ENCODE measurements at regions not wholly inside any gene's neighbourhood (a gene's known extent, or its start where the extent isn't known, plus 50 kb on each side); places are given as distances from the start of the nearest gene placed in this dataset.

- TF ChIP-seq, protein P1, sequence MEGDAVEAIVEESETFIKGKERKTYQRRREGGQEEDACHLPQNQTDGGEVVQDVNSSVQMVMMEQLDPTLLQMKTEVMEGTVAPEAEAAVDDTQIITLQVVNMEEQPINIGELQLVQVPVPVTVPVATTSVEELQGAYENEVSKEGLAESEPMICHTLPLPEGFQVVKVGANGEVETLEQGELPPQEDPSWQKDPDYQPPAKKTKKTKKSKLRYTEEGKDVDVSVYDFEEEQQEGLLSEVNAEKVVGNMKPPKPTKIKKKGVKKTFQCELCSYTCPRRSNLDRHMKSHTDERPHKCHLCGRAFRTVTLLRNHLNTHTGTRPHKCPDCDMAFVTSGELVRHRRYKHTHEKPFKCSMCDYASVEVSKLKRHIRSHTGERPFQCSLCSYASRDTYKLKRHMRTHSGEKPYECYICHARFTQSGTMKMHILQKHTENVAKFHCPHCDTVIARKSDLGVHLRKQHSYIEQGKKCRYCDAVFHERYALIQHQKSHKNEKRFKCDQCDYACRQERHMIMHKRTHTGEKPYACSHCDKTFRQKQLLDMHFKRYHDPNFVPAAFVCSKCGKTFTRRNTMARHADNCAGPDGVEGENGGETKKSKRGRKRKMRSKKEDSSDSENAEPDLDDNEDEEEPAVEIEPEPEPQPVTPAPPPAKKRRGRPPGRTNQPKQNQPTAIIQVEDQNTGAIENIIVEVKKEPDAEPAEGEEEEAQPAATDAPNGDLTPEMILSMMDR (IDR thresholded peaks at IDR 0.05), result no peak
- TF ChIP-seq POLR2A (IDR thresholded peaks at IDR 0.05), result no peak
- ATAC-seq, result no peak
- intact Hi-C loops (cut with DNase I), result no loop called here
- H3K4me1 ChIP-seq, result no peaks in the 10 kb centered on the region
- H3K9me3 ChIP-seq, result no peaks in the 10 kb centered on the region
- no peak overlapping the region for H3K4me3 ChIP-seq
- no peak for DNase-seq
- no peaks in the 10 kb centered on the region for H3K27me3 ChIP-seq
- H3K36me3 ChIP-seq (replicated peaks in 1 of 2; ENCODE audit: insufficient read depth in 1 of 2, low read depth in 2 of 2), result no peaks in the 10 kb centered on the region
- no peak overlapping the region for H3K27ac ChIP-seq
- WGBS, 2 donors, result 51 to 65% methylated on average over 2 to 3 of the region's 3 CpGs
Measured at GRCh38 chr11:127252321-127252720, 251.8 kb upstream of the KIRREL3 start.

DNA sequence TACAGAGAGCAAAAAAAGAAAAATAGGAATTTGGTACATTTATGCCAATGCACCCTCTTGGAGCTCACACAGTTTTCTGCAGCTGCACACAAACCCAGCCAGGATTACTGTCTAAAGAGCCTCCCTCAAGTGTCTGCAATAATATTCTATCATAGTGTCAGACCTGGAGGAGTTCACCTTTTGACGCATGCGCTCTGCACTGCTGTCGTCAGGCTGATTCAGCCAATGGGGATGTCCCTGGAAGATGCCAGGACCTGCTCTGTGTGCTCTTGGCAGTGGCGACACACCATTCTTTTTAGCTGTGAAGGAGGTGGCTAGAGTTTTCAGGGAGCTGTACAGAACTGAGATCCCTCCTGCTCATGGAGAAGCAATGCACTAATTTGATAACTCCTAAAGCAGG lies 249.0 kb upstream of the KIRREL3 start:
- ATAC-seq (no peak), DNase-seq (no peak)
- H3K36me3 ChIP-seq (replicated peaks in 1 of 2; ENCODE audit: insufficient read depth in 1 of 2, low read depth in 2 of 2), result no peaks in the 10 kb centered on the region
- 72 to 83% methylated on average over 4 of the region's 4 CpGs for WGBS, 2 donors
- H3K9me3 ChIP-seq, result no peaks in the 10 kb centered on the region
- no peaks in the 10 kb centered on the region for H3K27me3 ChIP-seq
- no peak overlapping the region for H3K27ac ChIP-seq
- intact Hi-C loops (cut with DNase I), result no loop called here
- no peak for TF ChIP-seq POLR2A (IDR thresholded peaks at IDR 0.05)
- TF ChIP-seq, protein P1 (IDR thresholded peaks at IDR 0.05), result no peak
- H3K4me3 ChIP-seq, result no peak overlapping the region
- no peaks in the 10 kb centered on the region for H3K4me1 ChIP-seq

DNA sequence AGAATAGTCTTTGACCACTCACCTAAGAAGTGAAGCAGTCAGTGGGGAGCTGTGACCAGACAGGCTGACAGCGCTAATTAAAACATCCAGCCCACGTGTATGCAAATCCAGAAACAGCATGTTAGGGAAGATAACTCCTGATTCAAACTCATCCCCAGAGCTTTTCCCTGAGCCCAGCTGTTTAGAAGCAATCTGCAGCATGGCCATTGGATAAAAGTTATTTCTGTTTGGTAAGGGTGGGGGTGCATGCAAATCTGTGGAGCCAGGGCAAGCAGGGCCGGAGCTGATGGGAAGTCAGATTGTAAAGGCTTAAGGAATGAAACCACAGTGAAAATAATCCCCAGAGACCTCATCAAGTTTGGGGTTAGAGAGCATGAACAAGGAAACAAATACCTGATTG lies 247.9 kb upstream of the KIRREL3 start:
- no peaks in the 10 kb centered on the region for H3K9me3 ChIP-seq

GRCh38 chr11:127247261-127247851 lies 246.8 kb upstream of the KIRREL3 start:
- H3K4me1 ChIP-seq, result no peaks in the 10 kb centered on the region
- DNase-seq (no peak), ATAC-seq (no peak)
- no peaks in the 10 kb centered on the region for H3K36me3 ChIP-seq (replicated peaks in 1 of 2; ENCODE audit: insufficient read depth in 1 of 2, low read depth in 2 of 2)
- TF ChIP-seq, protein P1 (IDR thresholded peaks at IDR 0.05), result no peak
- TF ChIP-seq POLR2A (IDR thresholded peaks at IDR 0.05), result no peak
- 48 to 50% methylated on average over 7 of the region's 7 CpGs for WGBS, 2 donors
- H3K27ac ChIP-seq, result no peak overlapping the region
- H3K9me3 ChIP-seq, result no peaks in the 10 kb centered on the region
- H3K27me3 ChIP-seq, result no peaks in the 10 kb centered on the region
- no peak overlapping the region for H3K4me3 ChIP-seq
- intact Hi-C loops (cut with DNase I), result no loop called here

More for the DNA sequence above, 247.9 kb upstream of the KIRREL3 start:
- Histone ChIP-seq H3K27me3 (no peaks in the 10 kb centered on the region), H3K4me3 (no peak overlapping the region), H3K36me3 (replicated peaks in 1 of 2; ENCODE audit: insufficient read depth in 1 of 2, low read depth in 2 of 2) (no peaks in the 10 kb centered on the region), H3K27ac (no peak overlapping the region), H3K4me1 (no peaks in the 10 kb centered on the region)
- no peak for TF ChIP-seq POLR2A (IDR thresholded peaks at IDR 0.05)
- TF ChIP-seq, protein P1 (IDR thresholded peaks at IDR 0.05), result no peak
- ATAC-seq (no peak), DNase-seq (no peak)
- intact Hi-C loops (cut with DNase I), result no loop called here
- whole genome bisulfite sequencing, 2 donors, result 43 to 70% methylated on average over 3 of the region's 3 CpGs

- no peak for TF ChIP-seq POLR2A (IDR thresholded peaks at IDR 0.05)
- TF ChIP-seq, protein P1 (IDR thresholded peaks at IDR 0.05), result no peak
- H3K9me3 ChIP-seq, result no peaks in the 10 kb centered on the region
- H3K27ac ChIP-seq, result no peak overlapping the region
- ATAC-seq (no peak), DNase-seq (no peak)
- no peaks in the 10 kb centered on the region for H3K4me1 ChIP-seq
- intact Hi-C loops (cut with DNase I), result no loop called here
- H3K36me3 ChIP-seq (replicated peaks in 1 of 2; ENCODE audit: insufficient read depth in 1 of 2, low read depth in 2 of 2), result no peaks in the 10 kb centered on the region
- H3K27me3 ChIP-seq, result no peaks in the 10 kb centered on the region
- WGBS, 2 donors, result 38% methylated on average over 2 of the region's 2 CpGs
- no peak overlapping the region for H3K4me3 ChIP-seq
Measured at GRCh38 chr11:127242676-127243075, 242.1 kb upstream of the KIRREL3 start.

Data from body of pancreas (tissue), 4 donors.